Testis (tissue), 2 donors: ENCODE measurements at regions not wholly inside any gene's neighbourhood (a gene's known extent, or its start where the extent isn't known, plus 50 kb on each side); places are given as distances from the start of the nearest gene placed in this dataset.

Experiments
- DNase-seq: peaks from one replicate; pipeline ENCODE4 v3.0.0-alpha.2; 2019
- H3K27ac ChIP-seq, 2 donors: fragments of 200-600 bp; sonication (generic); one replicate each; pipeline ENCODE4 v1.5.1; 2019
- H3K27me3 ChIP-seq: fragments of 200-600 bp; sonication (generic); one replicate; pipeline ENCODE4 v1.5.1; 2019
- H3K36me3 ChIP-seq: fragments of 200-600 bp; sonication (generic); one replicate; pipeline ENCODE4 v1.5.1; 2017; ENCODE audit warnings: low read depth; ENCODE audit errors: missing control alignments
- H3K4me1 ChIP-seq: fragments of 200-600 bp; sonication (generic); one replicate; pipeline ENCODE4 v1.5.1; 2019
- H3K4me3 ChIP-seq, 2 donors: fragments of 200-600 bp; sonication (generic); one replicate each; pipeline ENCODE4 v1.5.1; 2017 to 2019
- H3K9me3 ChIP-seq: fragments of 200-600 bp; sonication (generic); one replicate; pipeline ENCODE4 v1.5.1; 2017
- CTCF ChIP-seq, 3 experiments: fragments of 450-650 bp in 2 of 3; fragments of 200-600 bp in 1 of 3; sonication (generic) in 1 of 3; IDR thresholded peaks; one replicate each; pipeline ENCODE4 v1.5.1; 2016 to 2019; ENCODE audit warnings: antibody characterized with exemption in 3 of 3, mild to moderate bottlenecking in 2 of 3, moderate library complexity in 1 of 3
- POLR2A ChIP-seq: fragments of 450-650 bp; IDR thresholded peaks from one replicate; pipeline ENCODE4 v1.6.1; 2017; ENCODE audit warnings: antibody characterized with exemption, mild to moderate bottlenecking, moderate library complexity
- WGBS, 2 donors: methylation state at CpG; one replicate each; pipeline ENCODE4 v1.1.5; 2018; 5-methylcytosine and 5-hydroxymethylcytosine counted together
- intact Hi-C: fragments of 100-400 bp; cut with DNase I; formaldehyde crosslinking; loops from one replicate; pipeline ENCODE4 v1.15.1; 2023; ENCODE audit warnings: low total_unique reads

GRCh38 chr5:162248107-162248713 lies 180.6 kb downstream of the GABRG2 start:
- WGBS, 2 donors, result 55 to 66% methylated on average over 11 of the region's 11 CpGs
- peak; percentile 53 for DNase-seq
- H3K4me1 ChIP-seq, result no peaks in the 10 kb centered on the region
- H3K27me3 ChIP-seq, result no peaks in the 10 kb centered on the region
- peak overlapping the region in 1 of 2 donors; percentile 11 for H3K4me3 ChIP-seq
- H3K36me3 ChIP-seq, result no peaks in the 10 kb centered on the region
- H3K9me3 ChIP-seq, result no peaks in the 10 kb centered on the region
- no peak overlapping the region for H3K27ac ChIP-seq
- TF ChIP-seq CTCF (IDR thresholded peaks at IDR 0.05), result peak in 2 of 3 experiments; percentile 27 to 35
- TF ChIP-seq POLR2A, result no peak
- intact Hi-C loops, result no loop called here

GRCh38 chr5:162256711-162257110 lies 189.1 kb downstream of the GABRG2 start:
- Histone ChIP-seq H3K36me3 (no peaks in the 10 kb centered on the region), H3K4me3 (no peak overlapping the region), H3K9me3 (no peaks in the 10 kb centered on the region), H3K27me3 (no peaks in the 10 kb centered on the region), H3K27ac (no peak overlapping the region), H3K4me1 (no peaks in the 10 kb centered on the region)
- intact Hi-C loops, result no loop called here
- DNase-seq, result no peak
- TF ChIP-seq CTCF (IDR thresholded peaks at IDR 0.05), result no peak
- no peak for TF ChIP-seq POLR2A
- WGBS, 2 donors, result 58 to 71% methylated on average over 1 of the region's 1 CpG

GRCh38 chr5:162268694-162269481 lies 201.3 kb downstream of the GABRG2 start:
- no peaks in the 10 kb centered on the region for H3K36me3 ChIP-seq
- intact Hi-C loops, result no loop called here
- H3K27me3 ChIP-seq, result no peaks in the 10 kb centered on the region
- H3K4me1 ChIP-seq, result no peaks in the 10 kb centered on the region
- no peaks in the 10 kb centered on the region for H3K9me3 ChIP-seq
- no peak overlapping the region for H3K27ac ChIP-seq
- peak; percentile 51 for DNase-seq
- H3K4me3 ChIP-seq, result no peak overlapping the region
- no peak for TF ChIP-seq CTCF (IDR thresholded peaks at IDR 0.05)
- no peak for TF ChIP-seq POLR2A
- WGBS, 2 donors, result 62% methylated on average over 12 of the region's 12 CpGs

GRCh38 chr5:162272417-162272816 lies 204.8 kb downstream of the GABRG2 start:
- no peak for DNase-seq
- WGBS, 2 donors, result 84 to 88% methylated on average over 1 of the region's 1 CpG
- intact Hi-C loops, result no loop called here

More at GRCh38 chr5:162272417-162272816, 204.8 kb downstream of the GABRG2 start:
- Histone ChIP-seq H3K4me3 (no peak overlapping the region), H3K27me3 (no peaks in the 10 kb centered on the region), H3K36me3 (no peaks in the 10 kb centered on the region), H3K4me1 (no peaks in the 10 kb centered on the region), H3K9me3 (no peaks in the 10 kb centered on the region), H3K27ac (no peak overlapping the region)
- TF ChIP-seq POLR2A (no peak), CTCF (IDR thresholded peaks at IDR 0.05) (no peak)
